Adrenal gland (tissue), 9 donors: ENCODE measurements at regions not wholly inside any gene's neighbourhood (a gene's known extent, or its start where the extent isn't known, plus 50 kb on each side); places are given as distances from the start of the nearest gene placed in this dataset.

ENCODE experiments used
- DNase-seq, 7 donors: peaks; one replicate each; pipeline ENCODE4 v3.0.0-alpha.2; 2019 to 2020
- H3K27ac ChIP-seq, 5 donors: fragments of 200-600 bp; sonication (generic) in 4 of 5; 1 replicate in 3 of 5; 2 replicates in 2 of 5; pipeline versions ENCODE4 v1.5.1 to v1.8.0; 2016 to 2020; ENCODE audit warnings: mild to moderate bottlenecking in 1 of 5
- H3K27me3 ChIP-seq: fragments of 200-600 bp; 2 replicates; pipeline ENCODE4 v1.8.0; 2021
- H3K36me3 ChIP-seq, 2 donors: fragments of 200-600 bp; replicated peaks in 1 of 2; 1 replicate in 1 of 2; 2 replicates in 1 of 2; pipeline versions ENCODE4 v1.5.1 to v1.8.0; 2018 to 2022
- H3K4me1 ChIP-seq, 2 donors: fragments of 200-600 bp; replicated peaks in 1 of 2; 1 replicate in 1 of 2; 2 replicates in 1 of 2; pipeline versions ENCODE4 v1.5.1 to v1.8.0; 2018 to 2021
- H3K4me3 ChIP-seq, 4 donors: fragments of 200-600 bp; sonication (generic) in 3 of 4; one replicate each; pipeline ENCODE4 v1.5.1; 2016 to 2018
- H3K9me3 ChIP-seq, 3 donors: fragments of 200-600 bp; sonication (generic) in 1 of 3; replicated peaks in 1 of 3; 1 replicate in 2 of 3; 2 replicates in 1 of 3; pipeline versions ENCODE4 v1.5.1 to v1.8.0; 2016 to 2021
- CTCF ChIP-seq, 6 experiments: fragments of 450-650 bp in 4 of 6; fragments of 200-600 bp in 2 of 6; sonication (generic) in 1 of 6; IDR thresholded peaks; 1 replicate in 5 of 6; 2 replicates in 1 of 6; pipeline versions ENCODE4 v1.5.1 to v1.8.0; 2016 to 2021; ENCODE audit warnings: antibody characterized with exemption in 6 of 6, mild to moderate bottlenecking in 2 of 6, moderate library complexity in 1 of 6
- POLR2A ChIP-seq, 2 donors: fragments of 450-650 bp; IDR thresholded peaks; one replicate each; pipeline ENCODE4 v1.6.1; 2017; ENCODE audit warnings: antibody characterized with exemption in 2 of 2, mild to moderate bottlenecking in 2 of 2, moderate library complexity in 1 of 2
- WGBS, 4 donors: extraction: QIAGEN DNeasy Blood & Tissue Kit in 2 of 4; methylation state at CpG; one replicate each; pipeline versions ENCODE4 v1.1.5 to v1.1.7; 2013 to 2017; 5-methylcytosine and 5-hydroxymethylcytosine counted together
- intact Hi-C, 2 donors: fragments of 100-400 bp; cut with DNase I; formaldehyde crosslinking; loops; one replicate each; pipeline versions ENCODE4 v1.14.1 to v1.15.0; 2022 to 2023
- donor health status: healthy with polysubstance abuse.
- donor health status: Bipolar disorder and iron deficiency.
- donor health status: DM: yes; HTN: yes; CAD: no.
- donor health status: DM: no; HTN: no; CAD: no.
- donor health status: DM: no; HTN: no; CAD: no.

- TF ChIP-seq POLR2A (IDR thresholded peaks at IDR 0.05) (no peak), CTCF (IDR thresholded peaks at IDR 0.05) (no peak)
- Histone ChIP-seq H3K36me3 (no peaks in the 10 kb centered on the region), H3K27ac (no peak overlapping the region), H3K9me3 (no peaks in the 10 kb centered on the region), H3K4me1 (no peaks in the 10 kb centered on the region), H3K4me3 (no peak overlapping the region), H3K27me3 (no peaks in the 10 kb centered on the region)
- intact Hi-C loops, result no loop called here
- DNase-seq, result no peak
Observed at GRCh38 chr3:34972481-34972880, 666.8 kb upstream of the ARPP21 start.

GRCh38 chr3:34973586-34973985 is 665.7 kb upstream of the ARPP21 start:
- TF ChIP-seq CTCF (IDR thresholded peaks at IDR 0.05) (no peak), POLR2A (IDR thresholded peaks at IDR 0.05) (no peak)

GRCh38 chr3:34983631-34984030 is 655.7 kb upstream of the ARPP21 start:
- TF ChIP-seq POLR2A (IDR thresholded peaks at IDR 0.05) (no peak), CTCF (IDR thresholded peaks at IDR 0.05) (no peak)
- H3K9me3 ChIP-seq, result no peaks in the 10 kb centered on the region
- H3K4me3 ChIP-seq, result no peak overlapping the region
- intact Hi-C loops, result no loop called here
- no peaks in the 10 kb centered on the region for H3K4me1 ChIP-seq
- H3K27me3 ChIP-seq, result no peaks in the 10 kb centered on the region
- no peaks in the 10 kb centered on the region for H3K36me3 ChIP-seq
- WGBS, 4 donors, result 55 to 66% (median 62%) methylated on average over 4 of the region's 4 CpGs
- no peak for DNase-seq
- H3K27ac ChIP-seq, result no peak overlapping the region

More at GRCh38 chr3:34973586-34973985, 665.7 kb upstream of the ARPP21 start:
- Histone ChIP-seq H3K27me3 (no peaks in the 10 kb centered on the region), H3K27ac (no peak overlapping the region), H3K4me1 (no peaks in the 10 kb centered on the region), H3K9me3 (no peaks in the 10 kb centered on the region), H3K36me3 (no peaks in the 10 kb centered on the region), H3K4me3 (no peak overlapping the region)
- WGBS, 4 donors, result 54 to 70% (median 60%) methylated on average over 1 of the region's 1 CpG
- intact Hi-C loops, result no loop called here
- no peak for DNase-seq

GRCh38 chr3:34988296-34988695 is 651.0 kb upstream of the ARPP21 start:
- no peak for DNase-seq
- no peaks in the 10 kb centered on the region for H3K36me3 ChIP-seq
- H3K9me3 ChIP-seq, result no peaks in the 10 kb centered on the region
- intact Hi-C loops, result no loop called here
- WGBS, 4 donors, result 94 to 100% (median 96%) methylated on average over 1 to 22 of the region's 22 CpGs; no CpG with 5 or more reads in 1 of the 4 donors
- no peak overlapping the region for H3K27ac ChIP-seq
- no peaks in the 10 kb centered on the region for H3K4me1 ChIP-seq
- TF ChIP-seq POLR2A (IDR thresholded peaks at IDR 0.05) (no peak), CTCF (IDR thresholded peaks at IDR 0.05) (no peak)
- no peak overlapping the region for H3K4me3 ChIP-seq
- H3K27me3 ChIP-seq, result no peaks in the 10 kb centered on the region
